ENCODE measurements at regions not wholly inside any gene's neighbourhood (a gene's known extent, or its start where the extent isn't known, plus 50 kb on each side); places are given as distances from the start of the nearest gene placed in this dataset.

GRCh38 chr6:4344317-4344899 lies 209.0 kb upstream of the ECI2 start:
- no peak for TF ChIP-seq CTCF (IDR thresholded peaks at IDR 0.05)
- no peak for TF ChIP-seq POLR2A (IDR thresholded peaks at IDR 0.05)

Data from breast epithelium (tissue), 3 donors.